GM11168 (cell line): ENCODE measurements at regions not wholly inside any gene's neighbourhood (a gene's known extent, or its start where the extent isn't known, plus 50 kb on each side); places are given as distances from the start of the nearest gene placed in this dataset.
"Not testable (repeated sequence)": the region's sequence is repeated elsewhere in the genome, so short reads cannot be mapped to it uniquely, and the experiment has no call there.

Experiments
- in situ Hi-C: fragments of 300-500 bp; cut with MboI; formaldehyde crosslinking; loops from one replicate; pipeline ENCODE4 v1.12.0; 2022; ENCODE audit warnings: low sequenced_read_pairs; ENCODE audit not compliant: unreplicated experiment

DNA sequence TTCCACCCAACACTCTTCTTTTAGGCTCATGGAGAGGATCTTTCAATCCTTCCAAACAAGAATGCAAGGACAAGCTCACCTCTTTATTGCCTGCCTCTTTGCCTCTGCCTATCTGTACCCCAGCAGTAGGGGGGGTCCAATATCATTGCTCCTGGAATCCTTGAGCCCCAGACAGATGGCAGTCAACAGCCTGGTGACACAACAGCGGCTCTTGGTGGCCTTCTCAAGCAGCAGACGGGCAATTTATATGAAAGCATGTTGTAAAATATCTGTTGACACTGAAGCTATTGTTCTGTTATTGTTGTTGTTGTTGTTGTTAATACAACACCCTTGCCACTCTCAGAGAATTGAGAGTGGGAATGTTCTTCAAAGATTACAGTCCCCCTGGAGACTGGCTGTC lies 480.0 kb upstream of the CADM1 start:
- in situ Hi-C loops = no loop called here

DNA sequence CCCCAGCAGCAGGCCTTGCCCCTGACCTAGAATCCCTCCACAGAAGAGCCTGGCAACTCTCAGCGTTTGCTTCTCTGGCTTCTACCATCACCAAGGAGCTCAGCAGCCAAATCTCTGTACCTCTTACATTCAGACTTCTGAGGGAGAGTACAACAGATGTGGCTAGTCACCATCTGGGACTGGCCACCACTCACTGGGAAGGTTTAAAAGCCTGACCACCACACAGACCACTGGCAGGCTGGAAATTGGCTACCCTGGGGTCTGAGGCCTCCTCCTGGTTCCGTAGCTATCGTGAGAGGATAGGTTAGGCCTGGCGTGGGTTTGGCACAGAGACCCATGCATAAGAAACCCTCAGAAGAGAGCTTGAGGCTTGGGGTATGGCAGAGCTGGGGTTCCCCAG lies 478.5 kb upstream of the CADM1 start:
- in situ Hi-C loops = no loop called here

DNA sequence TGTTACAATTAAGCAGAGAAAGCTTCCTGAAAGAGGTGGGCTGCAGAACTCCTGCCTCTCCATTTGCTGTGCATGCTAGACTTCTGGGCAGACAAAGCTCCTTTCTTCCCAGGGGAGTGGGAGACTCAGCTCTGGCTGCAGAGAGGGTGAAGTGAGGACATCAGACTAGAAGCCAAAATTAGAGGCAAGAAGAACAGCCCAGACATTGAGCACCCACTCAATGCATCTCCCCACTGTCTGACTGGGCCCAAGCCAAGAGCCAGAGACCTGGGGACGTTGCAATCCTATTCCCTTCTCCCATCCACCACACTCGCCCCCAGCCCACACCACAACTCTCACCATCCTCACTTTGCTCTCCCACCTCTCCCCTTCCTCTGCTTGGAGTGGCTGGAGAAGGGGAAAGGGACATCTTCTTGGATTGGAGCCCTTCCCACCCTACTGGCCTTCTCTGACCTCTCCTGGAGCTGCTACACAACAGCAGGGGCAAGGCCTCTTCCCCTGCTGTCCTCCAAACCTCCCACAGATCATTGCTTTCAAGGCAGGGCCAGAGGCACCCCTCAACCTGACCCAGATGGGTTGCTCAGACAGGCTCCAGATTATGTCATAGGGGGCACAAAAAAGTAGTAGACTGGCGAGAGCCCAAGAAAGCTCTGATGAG lies 477.7 kb upstream of the CADM1 start:
- in situ Hi-C loops = no loop called here

DNA sequence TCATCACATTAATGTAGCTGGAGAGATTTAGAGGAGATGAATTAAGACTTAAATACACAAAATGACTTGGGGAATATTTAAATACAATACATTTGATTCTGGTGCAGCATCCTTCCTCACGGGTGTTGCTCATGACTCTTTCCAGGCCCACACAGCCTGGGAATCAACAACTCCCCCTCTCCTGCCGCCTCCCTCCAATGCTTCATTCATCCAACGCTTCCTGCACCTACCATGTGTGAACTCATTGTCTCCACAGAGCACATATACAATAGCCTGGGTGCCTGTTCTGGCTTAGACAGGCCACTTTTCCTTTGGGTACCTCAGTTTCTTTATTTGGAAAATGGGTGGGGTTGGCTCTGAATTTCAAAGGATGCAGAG lies 476.9 kb upstream of the CADM1 start:
- in situ Hi-C loops = no loop called here

DNA sequence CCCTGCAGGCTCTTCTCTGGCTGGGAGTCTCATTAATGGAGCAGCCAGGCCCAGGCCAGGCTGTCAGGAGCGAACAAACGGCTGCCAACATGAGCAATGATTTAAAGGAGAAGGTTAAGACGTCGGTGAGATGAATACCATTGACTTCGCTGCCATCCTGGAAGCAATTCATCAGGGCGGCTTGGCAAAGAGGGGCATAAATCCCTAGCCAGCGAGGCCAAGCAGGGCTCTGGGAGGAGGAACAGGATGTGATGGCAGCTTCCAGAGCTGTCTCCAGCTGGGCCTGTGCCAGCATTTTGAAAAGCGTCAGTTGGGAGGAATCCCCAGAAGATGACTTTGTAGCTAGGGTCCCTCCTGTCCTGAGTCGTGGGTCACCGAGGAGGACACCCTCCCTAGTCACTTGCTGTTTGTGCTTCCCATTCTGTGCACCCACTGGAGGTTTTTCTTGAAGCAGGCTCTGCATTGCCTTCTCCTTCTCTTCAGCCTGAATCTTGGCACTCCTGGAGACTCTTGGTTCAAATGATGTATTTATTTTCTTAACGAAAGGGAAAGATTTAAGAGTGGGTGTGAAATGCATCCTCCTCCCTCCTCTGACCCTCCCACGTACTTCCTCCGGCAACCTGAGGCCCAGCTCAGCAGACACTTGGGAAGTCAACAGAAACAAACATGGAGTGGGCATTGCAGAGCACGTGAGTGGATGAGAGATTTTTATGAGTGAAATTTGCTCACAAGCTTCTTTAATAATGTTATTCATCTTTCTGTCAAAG lies 476.3 kb upstream of the CADM1 start:
- in situ Hi-C loops = no loop called here

DNA sequence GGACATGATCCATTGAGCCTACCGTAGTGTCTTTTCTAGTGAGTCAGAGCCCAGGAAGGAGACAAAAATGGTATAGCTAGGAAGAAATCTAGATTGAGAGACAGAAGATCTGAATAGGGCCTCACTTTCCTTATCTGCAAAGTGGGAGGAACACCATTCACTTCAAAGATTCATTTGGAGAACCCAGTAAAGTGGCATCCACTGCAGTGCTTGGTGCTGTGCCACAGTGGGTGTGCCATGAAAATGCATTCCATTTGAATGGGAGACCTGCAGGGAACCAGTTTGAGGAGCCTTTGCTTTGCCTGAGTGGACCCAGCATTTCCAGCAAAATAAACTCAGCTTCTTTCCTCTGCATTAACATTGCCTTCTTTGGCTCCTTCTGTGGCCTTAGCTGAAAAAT lies 470.5 kb upstream of the CADM1 start:
- in situ Hi-C loops = no loop called here

DNA sequence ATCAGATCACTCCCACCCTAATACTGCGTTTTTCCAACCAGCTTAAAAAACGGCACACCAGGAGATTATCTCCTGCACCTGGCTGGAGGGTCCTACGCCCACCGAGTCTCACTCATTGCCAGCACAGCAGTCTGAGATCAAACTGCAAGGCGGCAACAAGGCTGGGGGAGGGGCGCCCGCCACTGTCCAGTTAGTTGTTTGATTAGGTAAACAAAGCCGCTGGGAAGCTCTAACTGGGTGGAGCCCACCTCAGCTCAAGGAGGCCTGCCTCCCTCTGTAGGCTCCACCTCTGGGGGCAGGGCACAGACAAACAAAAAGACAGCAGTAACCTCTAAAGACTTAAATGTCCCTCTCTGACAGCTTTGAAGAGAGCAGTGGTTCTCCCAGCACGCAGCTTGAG lies 463.0 kb upstream of the CADM1 start:
- in situ Hi-C loops = not testable (repeated sequence)

DNA sequence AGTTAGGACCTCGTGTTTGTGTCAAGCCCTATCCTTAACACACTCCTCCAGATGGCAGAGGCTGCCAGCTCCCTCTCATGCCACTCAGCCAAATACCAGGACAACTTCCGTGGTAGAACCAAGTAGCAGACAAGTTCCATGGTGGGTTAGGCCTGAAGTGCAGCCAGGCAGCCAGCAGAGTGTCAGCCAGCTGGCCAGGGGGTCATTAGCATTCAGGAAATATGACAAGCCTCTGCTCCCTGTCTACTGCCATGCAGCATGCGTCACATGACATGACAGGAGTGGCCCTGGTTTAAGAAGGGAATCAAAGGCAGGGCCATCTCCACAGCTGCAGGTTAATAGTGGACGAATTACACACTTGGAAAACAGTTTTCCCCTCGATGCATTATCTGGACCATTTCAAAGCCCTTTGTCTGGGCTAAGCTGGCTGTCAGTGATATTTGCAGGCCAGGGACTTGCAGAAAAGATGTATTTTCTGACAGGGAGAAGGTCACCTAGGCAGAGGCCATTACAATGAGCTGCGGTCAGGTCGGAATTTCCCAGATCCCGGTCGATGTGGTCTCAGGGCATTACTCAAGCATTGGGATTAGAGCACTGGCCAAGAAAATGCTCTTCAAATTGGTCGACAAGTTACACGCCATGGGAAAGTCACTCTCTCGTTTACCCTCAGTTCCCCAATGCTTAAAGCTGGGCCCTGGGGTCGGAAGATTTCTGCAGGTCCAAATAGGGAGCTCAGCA lies 461.7 kb upstream of the CADM1 start:
- in situ Hi-C loops = no loop called here

DNA sequence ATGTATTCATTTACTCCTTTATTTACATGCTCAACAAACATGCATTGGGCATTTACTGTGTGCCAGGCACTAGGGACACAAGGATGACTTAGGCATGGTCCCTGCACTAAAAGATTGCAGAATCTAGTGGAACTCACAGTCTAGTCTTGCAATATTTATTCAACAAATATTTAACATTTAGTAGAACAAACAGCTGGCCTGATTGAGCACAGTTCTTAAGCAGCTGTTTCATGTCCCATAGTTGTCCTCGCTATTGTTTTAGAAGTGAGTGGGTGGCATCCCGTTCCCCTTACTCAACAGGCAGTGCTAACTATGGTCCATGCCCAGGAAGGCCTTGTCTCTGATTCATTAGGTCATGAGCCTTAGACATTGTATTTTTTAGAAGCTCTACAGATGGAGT lies 459.9 kb upstream of the CADM1 start:
- in situ Hi-C loops = no loop called here

DNA sequence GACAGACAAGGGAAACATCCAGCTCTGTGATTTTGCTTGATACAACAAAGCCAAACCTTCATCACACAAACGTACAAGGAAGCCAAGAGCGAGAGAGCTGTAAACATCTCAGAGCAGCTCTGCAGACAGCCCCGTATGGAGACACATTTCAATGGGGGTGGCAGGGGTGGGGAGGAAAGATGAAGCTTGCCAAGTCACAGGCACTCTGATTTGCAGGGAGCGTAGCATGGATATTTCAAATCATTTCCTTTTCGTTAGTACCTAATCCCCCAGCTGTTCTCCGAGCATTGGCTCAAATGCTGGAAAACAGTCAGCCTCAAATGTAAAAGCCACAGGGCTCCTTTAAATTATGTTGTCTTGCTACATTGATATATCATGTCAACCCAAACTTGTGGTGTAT lies 458.9 kb upstream of the CADM1 start:
- in situ Hi-C loops = no loop called here

DNA sequence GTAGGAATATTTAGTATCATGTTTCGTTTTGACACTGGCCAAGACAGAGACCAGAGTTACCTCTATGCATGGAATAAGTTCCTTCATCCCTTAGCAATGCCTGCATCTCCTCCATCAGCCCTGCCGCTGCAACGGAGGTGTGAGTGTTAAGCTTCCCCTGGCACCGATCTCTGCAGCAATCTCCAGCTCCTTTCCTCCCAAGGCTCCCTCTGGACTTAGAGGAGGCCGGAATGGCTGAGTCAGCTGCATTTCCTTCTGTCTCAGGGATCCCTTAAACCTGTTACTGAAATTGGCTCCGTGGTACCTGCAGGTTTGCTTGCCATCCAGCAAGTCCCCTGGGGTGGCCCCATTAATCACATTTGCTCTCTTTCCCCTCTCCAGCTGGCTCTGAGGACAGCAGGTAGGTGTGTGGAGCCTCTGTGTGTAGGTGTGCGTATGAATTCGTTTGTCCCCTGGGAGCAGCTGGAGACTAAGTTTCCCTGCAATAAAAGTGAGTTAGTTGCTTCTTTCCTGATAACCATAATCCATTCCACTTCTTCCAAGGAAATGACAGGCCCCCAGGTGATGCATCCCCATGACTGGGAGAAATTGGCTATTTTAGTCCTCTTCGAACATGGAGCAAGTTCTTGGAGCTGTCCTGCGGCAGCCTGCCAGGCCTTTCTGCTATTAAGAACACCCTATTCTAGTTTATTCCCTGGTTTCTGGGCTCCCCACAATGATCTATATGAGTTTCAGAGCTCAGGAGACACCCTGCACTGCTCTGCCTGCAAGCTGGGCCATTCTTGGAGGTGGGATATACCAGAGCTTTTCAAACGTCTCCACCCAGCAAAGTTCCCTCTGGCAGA lies 457.2 kb upstream of the CADM1 start:
- in situ Hi-C loops = no loop called here

DNA sequence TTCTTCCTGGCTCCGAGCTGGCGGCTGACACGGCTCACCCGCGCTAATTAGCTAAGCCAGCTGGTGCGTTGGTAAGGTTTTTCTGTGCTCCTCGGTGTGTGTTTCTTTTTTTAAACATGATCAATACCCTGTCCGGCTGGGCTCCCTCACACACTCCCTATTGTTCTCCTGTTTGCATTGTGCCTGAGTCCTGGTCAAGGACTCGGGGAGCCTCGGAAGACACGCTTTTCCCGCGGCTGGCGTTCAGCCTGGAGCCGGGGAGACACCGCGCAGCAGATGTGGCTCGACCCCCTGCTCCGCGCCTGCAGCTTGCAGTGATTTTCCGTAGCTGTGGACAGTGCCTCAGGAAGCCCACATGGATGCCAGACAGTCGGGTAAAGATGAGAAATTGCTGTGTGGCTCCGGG lies 454.9 kb upstream of the CADM1 start:
- in situ Hi-C loops = no loop called here

DNA sequence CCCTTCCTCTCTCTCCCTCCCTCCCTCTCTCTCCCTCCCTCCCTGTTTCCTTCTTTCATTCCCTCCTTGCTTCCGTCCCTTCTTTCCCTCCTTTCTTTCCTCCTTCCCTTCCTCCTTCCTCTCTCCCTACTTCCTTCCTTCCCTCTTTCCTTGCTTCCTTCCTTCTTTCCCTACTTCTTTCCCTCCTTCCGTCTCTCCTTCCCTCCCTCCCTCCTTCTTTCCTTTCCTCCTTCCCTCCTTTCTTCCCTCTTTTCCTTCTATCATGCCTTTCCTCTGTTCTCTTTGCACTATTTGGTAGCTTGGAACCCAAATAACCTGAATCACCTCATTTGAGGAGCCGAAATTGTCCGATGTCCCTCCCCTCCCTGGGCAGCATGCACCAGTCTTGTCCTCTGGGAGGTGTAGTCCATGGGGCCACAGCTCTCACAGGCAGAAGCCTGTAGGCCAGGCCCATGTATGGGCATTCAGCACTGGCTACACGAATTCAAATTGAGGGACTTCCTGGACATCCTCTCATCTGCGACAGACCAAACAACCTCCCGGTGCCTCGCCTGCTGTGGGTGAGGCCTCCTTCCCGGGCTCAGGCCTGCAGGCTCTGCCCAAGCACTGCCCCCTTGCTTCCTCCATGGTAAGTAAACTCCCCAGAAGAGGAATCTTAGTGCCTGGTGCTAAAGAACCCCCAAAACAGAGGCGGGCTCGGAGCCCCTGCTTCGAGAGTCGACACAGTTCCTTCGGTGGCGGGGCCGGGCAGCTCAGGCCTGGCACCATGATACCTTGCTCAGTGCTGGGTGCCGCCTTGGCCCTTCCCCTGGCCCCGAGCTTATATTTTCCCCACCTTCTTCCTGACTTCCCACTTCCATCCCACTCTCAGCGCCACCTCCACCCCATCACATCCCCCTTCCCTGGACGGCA lies 454.1 kb upstream of the CADM1 start:
- in situ Hi-C loops = no loop called here

DNA sequence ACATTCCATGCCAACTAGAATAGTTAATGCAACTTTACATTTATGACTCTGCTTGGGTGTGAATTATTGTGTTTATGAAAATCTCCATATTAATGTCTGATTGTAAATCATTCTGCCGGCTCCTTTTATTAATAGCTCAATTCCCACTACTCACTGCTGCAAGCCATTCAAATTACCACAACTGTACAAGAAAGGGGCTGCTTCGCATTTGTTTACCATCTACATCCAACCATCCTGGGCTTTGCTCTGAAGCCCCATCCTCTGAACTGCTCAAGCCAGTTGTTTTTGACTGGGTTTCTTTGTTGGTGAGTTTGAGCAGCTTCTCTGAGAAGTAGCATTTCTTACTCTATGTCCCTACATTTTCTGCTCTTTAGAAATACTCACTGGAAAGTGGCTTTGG lies 451.6 kb upstream of the CADM1 start:
- in situ Hi-C loops = no loop called here

DNA sequence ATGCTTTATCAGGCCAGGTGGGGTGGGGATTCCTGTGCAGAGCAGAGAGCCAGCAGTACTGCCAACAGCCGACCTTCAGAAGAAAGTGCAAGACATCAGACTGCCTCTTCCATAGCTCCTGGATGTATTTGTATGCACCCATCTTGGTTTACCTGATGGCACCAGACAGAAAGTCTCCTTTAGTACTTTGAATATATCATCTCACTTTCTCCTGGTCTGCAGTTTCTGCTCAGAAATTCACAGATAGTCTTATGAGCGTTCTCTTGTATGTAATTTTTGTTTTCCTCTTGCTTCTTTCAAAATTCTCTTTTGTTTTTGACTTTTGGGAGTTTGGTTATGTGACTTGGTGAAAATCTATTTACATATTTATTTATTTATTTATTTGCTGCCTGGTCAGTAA lies 446.4 kb upstream of the CADM1 start:
- in situ Hi-C loops = no loop called here

DNA sequence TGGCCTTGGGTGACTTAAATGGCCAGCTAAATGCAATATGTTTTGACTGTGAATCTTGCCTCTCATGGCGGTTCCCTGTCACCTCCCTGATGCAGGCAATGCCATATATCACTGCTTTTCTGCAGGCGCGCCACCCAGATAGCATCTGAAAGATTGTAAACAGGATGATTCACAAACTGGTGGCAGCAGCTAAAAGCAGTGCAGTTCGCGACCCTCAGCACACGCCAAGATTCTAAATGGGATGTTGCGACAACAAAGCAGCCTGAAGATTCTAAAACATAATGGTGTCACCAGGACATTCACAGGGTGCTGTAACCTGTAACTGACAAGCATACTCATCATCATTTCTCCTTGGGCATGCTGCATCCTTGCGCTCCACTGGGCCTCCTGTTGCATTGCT lies 440.4 kb upstream of the CADM1 start:
- in situ Hi-C loops = no loop called here

DNA sequence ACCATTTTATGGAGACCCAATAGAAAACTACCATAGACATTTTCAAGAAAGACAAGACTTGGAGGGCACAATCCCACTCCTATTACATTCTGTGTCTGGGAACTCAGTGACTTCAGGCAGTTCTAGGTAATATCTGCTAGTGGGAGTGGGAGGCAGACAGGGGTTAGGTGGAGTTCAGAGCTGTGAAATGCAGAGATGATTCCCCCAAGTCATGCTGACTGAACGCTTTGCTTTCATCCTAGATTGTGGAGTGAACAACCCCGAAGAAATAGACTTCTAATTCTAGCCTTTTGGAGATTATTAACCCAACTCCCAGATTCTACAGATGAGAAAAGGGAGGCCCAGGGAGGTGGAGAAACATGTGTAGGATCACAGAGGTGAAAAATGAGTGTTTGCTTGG lies 437.8 kb upstream of the CADM1 start:
- in situ Hi-C loops = no loop called here

DNA sequence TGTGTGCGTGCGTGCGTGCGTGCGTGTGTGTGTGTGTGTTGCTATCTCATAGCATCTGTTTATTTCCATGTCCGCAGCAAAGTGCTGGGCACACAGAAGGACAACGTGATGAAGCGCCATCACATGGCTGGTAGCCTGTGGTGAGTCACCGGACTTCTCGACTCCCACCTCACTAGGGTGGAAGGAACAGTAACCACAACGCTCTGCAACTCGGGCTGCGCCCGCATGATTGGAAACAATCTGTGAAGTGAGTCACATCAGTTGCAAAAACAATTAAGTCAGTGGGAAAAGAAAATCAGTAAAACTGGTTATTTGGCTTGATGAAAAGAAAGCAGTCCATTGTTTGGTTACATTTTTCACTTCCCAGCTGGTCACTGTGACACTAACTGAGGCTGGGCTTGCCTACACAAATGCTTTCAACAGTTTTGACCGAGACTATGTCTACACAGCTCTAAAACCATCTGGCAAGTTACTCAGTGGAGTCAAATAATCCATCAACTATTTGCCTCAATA lies 437.3 kb upstream of the CADM1 start:
- in situ Hi-C loops = no loop called here

DNA sequence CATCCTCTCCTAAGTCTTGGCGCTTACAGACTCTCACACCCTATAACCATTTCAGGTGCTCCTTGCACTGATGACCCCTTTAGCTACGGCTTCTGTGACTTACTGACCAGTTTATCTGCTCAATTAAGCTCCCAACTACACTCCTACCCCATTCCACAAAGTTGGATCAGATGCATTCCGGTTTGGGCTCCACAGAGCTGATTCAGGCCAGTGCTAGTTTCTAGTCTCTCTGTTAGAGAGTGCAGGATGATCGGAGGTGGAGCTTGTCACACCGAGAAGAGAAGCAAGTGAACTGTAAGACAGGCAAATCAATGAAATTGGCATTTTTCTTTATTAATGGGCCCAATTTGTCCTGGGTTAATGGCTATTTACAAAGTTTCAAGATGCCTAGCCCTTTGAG lies 436.8 kb upstream of the CADM1 start:
- in situ Hi-C loops = no loop called here
